HepG2 (cell line): ENCODE measurements at regions not wholly inside any gene's neighbourhood (a gene's known extent, or its start where the extent isn't known, plus 50 kb on each side); places are given as distances from the start of the nearest gene placed in this dataset.

Experiments
- CBFB ChIP-seq: sonication (generic); formaldehyde crosslinking; IDR thresholded peaks from 2 replicates; pipeline ENCODE4 v1.4.0; 2020; ENCODE audit warnings: missing genetic modification reagents
- ZNF3 ChIP-seq: IDR thresholded peaks from 2 replicates; pipeline ENCODE4 v1.7.0; 2017; ENCODE audit warnings: inconsistent platforms
- ZNF510 ChIP-seq: sonication (generic); formaldehyde crosslinking; IDR thresholded peaks from 2 replicates; pipeline ENCODE4 v1.4.0; 2020; ENCODE audit warnings: low read depth, mild to moderate bottlenecking, missing genetic modification reagents
- ZNF619 ChIP-seq: sonication (generic); formaldehyde crosslinking; IDR thresholded peaks from 2 replicates; pipeline ENCODE4 v1.4.0; 2020; ENCODE audit warnings: mild to moderate bottlenecking, missing genetic modification reagents
- TF ChIP-seq, protein P1 (sequence below): sonication (generic); formaldehyde crosslinking; IDR thresholded peaks from 2 replicates; pipeline ENCODE4 v1.8.0; 2022; ENCODE audit warnings: low read depth, missing genetic modification reagents
- TF ChIP-seq, protein P2 (sequence below): IDR thresholded peaks from 2 replicates; pipeline ENCODE4 v1.6.1; 2016; ENCODE audit warnings: missing biosample characterization, missing genetic modification reagents, low read depth

DNA sequence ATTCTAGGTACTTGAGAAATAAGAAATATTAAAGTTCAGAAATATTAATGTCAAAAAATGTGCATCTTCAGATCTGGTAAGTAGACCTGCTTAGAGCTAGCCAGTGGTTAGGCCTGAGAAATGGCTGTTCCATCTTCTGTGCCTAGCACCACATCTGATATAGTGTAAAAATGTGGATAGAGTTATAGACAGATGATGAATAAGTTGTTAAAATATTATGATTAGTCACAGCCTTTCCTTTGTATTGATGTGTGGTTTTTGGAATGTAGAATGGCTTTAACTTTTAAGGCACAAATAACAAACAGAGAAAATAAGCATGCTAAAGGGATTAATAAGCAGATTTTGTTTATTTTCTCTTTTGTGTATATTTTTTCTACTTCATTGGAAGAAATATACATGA is 133.5 kb upstream of the NUDT6 start:
- TF ChIP-seq, protein P1, sequence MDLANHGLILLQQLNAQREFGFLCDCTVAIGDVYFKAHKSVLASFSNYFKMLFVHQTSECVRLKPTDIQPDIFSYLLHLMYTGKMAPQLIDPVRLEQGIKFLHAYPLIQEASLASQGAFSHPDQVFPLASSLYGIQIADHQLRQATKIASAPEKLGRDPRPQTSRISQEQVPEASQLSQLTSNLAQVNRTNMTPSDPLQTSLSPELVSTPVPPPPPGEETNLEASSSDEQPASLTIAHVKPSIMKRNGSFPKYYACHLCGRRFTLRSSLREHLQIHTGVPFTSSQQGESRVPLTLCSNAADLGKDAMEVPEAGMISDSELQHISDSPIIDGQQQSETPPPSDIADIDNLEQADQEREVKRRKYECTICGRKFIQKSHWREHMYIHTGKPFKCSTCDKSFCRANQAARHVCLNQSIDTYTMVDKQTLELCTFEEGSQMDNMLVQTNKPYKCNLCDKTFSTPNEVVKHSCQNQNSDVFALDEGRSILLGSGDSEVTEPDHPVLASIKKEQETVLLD = no peak
- TF ChIP-seq, protein P2, sequence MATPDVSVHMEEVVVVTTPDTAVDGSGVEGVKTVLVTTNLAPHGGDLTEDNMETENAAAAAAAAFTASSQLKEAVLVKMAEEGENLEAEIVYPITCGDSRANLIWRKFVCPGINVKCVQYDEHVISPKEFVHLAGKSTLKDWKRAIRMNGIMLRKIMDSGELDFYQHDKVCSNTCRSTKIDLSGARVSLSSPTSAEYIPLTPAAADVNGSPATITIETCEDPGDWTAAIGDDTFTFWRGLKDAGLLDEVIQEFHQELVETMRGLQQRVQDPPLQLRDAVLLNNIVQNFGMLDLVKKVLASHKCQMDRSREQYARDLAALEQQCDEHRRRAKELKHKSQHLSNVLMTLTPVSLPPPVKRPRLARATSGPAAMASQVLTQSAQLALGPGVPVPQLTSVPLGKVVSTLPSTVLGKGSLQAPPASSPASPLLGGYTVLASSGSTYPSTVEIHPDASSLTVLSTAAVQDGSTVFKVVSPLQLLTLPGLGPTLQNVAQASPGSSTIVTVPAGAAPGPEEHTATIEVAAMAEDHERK (CRISPR knock-in tag) = no peak
- TF ChIP-seq CBFB (CRISPR knock-in tag) (no peak), ZNF619 (CRISPR knock-in tag) (no peak), ZNF510 (no peak), ZNF3 (CRISPR knock-in tag) (no peak)
